Gastrocnemius medialis (tissue), 4 donors: ENCODE measurements at regions not wholly inside any gene's neighbourhood (a gene's known extent, or its start where the extent isn't known, plus 50 kb on each side); places are given as distances from the start of the nearest gene placed in this dataset.
A peak's percentile ranks its signal among the peaks of the same experiment; 100 is the strongest.

Experiments
- ATAC-seq, 2 donors: fragments of 150-250 bp; one replicate each; pipeline ENCODE4 v1.9.1; 2016
- DNase-seq, 2 donors: peaks; one replicate each; pipeline ENCODE4 v3.0.0-alpha.2; 2019
- H3K27ac ChIP-seq, 4 donors: fragments of 200-600 bp; sonication (generic); 1 replicate in 1 of 4; 2 replicates in 3 of 4; pipeline ENCODE4 v1.5.1; 2016 to 2018; ENCODE audit warnings: mild to moderate bottlenecking in 2 of 4, moderate library complexity in 1 of 4
- H3K27me3 ChIP-seq, 3 donors: fragments of 200-600 bp; sonication (generic) in 2 of 3; 1 replicate in 1 of 3; 2 replicates in 2 of 3; pipeline versions ENCODE4 v1.5.1 to v1.6.0; 2016 to 2019; ENCODE audit warnings: mild to moderate bottlenecking in 1 of 3, moderate library complexity in 1 of 3
- H3K36me3 ChIP-seq, 2 donors: fragments of 200-600 bp; sonication (generic) in 1 of 2; one replicate each; pipeline ENCODE4 v1.5.1; 2017 to 2018
- H3K4me1 ChIP-seq, 2 donors: fragments of 200-600 bp; sonication (generic) in 1 of 2; one replicate each; pipeline ENCODE4 v1.5.1; 2016 to 2017; ENCODE audit warnings: mild to moderate bottlenecking in 2 of 2
- H3K4me3 ChIP-seq, 4 donors: fragments of 200-600 bp; sonication (generic) in 3 of 4; 1 replicate in 1 of 4; 2 replicates in 3 of 4; pipeline ENCODE4 v1.5.1; 2016 to 2019; ENCODE audit warnings: mild to moderate bottlenecking in 2 of 4
- H3K9me3 ChIP-seq, 3 donors: fragments of 200-600 bp; sonication (generic) in 2 of 3; 1 replicate in 1 of 3; 2 replicates in 2 of 3; pipeline ENCODE4 v1.5.1; 2016 to 2019
- CTCF ChIP-seq, 5 experiments: fragments of 450-650 bp in 3 of 5; fragments of 200-600 bp in 2 of 5; sonication (generic) in 2 of 5; IDR thresholded peaks in 4 of 5; conservative IDR thresholded peaks in 1 of 5; 1 replicate in 4 of 5; 2 replicates in 1 of 5; pipeline ENCODE4 v1.5.1; 2016 to 2019; ENCODE audit warnings: antibody characterized with exemption in 5 of 5, mild to moderate bottlenecking in 3 of 5, moderate library complexity in 3 of 5
- POLR2A ChIP-seq, 2 donors: fragments of 450-650 bp; IDR thresholded peaks; one replicate each; pipeline ENCODE4 v1.6.1; 2017; ENCODE audit warnings: antibody characterized with exemption in 2 of 2, mild to moderate bottlenecking in 2 of 2, moderate library complexity in 2 of 2
- in situ Hi-C, 4 donors: fragments of 200-750 bp; cut with MboI; loops; one replicate each; pipeline versions ENCODE4 v1.15.0 to v1.8.0; 2017; ENCODE audit warnings: low sequenced_read_pairs in 4 of 4
- intact Hi-C: fragments of 100-400 bp; cut with DNase I; formaldehyde crosslinking; loops from one replicate; pipeline ENCODE4 v1.15.1; 2023; ENCODE audit warnings: low total_unique reads

- TF ChIP-seq CTCF (IDR thresholded peaks at IDR 0.05 in 4 of 5, conservative IDR thresholded peaks at IDR 0.05 in 1 of 5) (no peak), POLR2A (IDR thresholded peaks at IDR 0.05) (no peak)
- Histone ChIP-seq H3K36me3 (no peaks in the 10 kb centered on the region), H3K27me3 (no peaks in the 10 kb centered on the region), H3K4me1 (peaks cover 16 to 19% of the 10 kb centered on the region in 2 donors), H3K27ac (no peak overlapping the region), H3K4me3 (no peak overlapping the region), H3K9me3 (no peaks in the 10 kb centered on the region)
- intact Hi-C loops: no loop called here
- DNase-seq (no peak), ATAC-seq (no peak)
- in situ Hi-C loops: no loop called here
These were observed 150.7 kb upstream of the ZNF462 start for GRCh38 chr9:106712279-106712678.

- Histone ChIP-seq H3K27me3 (no peaks in the 10 kb centered on the region), H3K36me3 (no peaks in the 10 kb centered on the region), H3K4me1 (peaks cover 8 to 16% of the 10 kb centered on the region in 2 donors), H3K27ac (no peak overlapping the region), H3K9me3 (no peaks in the 10 kb centered on the region), H3K4me3 (no peak overlapping the region)
- DNase-seq (no peak), ATAC-seq (no peak)
- TF ChIP-seq POLR2A (IDR thresholded peaks at IDR 0.05) (no peak), CTCF (IDR thresholded peaks at IDR 0.05 in 4 of 5, conservative IDR thresholded peaks at IDR 0.05 in 1 of 5) (no peak)
- intact Hi-C loops (no loop called here), in situ Hi-C loops (no loop called here)
These were observed 149.8 kb upstream of the ZNF462 start for GRCh38 chr9:106713206-106713605.

- no peaks in the 10 kb centered on the region for H3K36me3 ChIP-seq
- ATAC-seq (no peak), DNase-seq (no peak)
- intact Hi-C loops: no loop called here
- H3K4me1 ChIP-seq: peaks cover 0 to 14% of the 10 kb centered on the region in 2 donors
- no peak for TF ChIP-seq CTCF (IDR thresholded peaks at IDR 0.05 in 4 of 5, conservative IDR thresholded peaks at IDR 0.05 in 1 of 5)
- no peak for TF ChIP-seq POLR2A (IDR thresholded peaks at IDR 0.05)
- H3K27me3 ChIP-seq: no peaks in the 10 kb centered on the region
- in situ Hi-C loops: no loop called here
- no peak overlapping the region for H3K4me3 ChIP-seq
- no peaks in the 10 kb centered on the region for H3K9me3 ChIP-seq
- H3K27ac ChIP-seq: no peak overlapping the region
These were observed 146.1 kb upstream of the ZNF462 start for GRCh38 chr9:106716820-106717219.

GRCh38 chr9:106717686-106718085 is 145.3 kb upstream of the ZNF462 start:
- no peak for DNase-seq
- intact Hi-C loops: no loop called here
- no peak for TF ChIP-seq POLR2A (IDR thresholded peaks at IDR 0.05)
- no peak for TF ChIP-seq CTCF (IDR thresholded peaks at IDR 0.05 in 4 of 5, conservative IDR thresholded peaks at IDR 0.05 in 1 of 5)
- Histone ChIP-seq H3K4me3 (no peak overlapping the region), H3K36me3 (no peaks in the 10 kb centered on the region), H3K27ac (no peak overlapping the region), H3K27me3 (no peaks in the 10 kb centered on the region), H3K4me1 (peaks cover 0 to 14% of the 10 kb centered on the region in 2 donors), H3K9me3 (no peaks in the 10 kb centered on the region)
- peak in 1 of 2 donors; percentile 55 for ATAC-seq
- in situ Hi-C loops: no loop called here

GRCh38 chr9:106718936-106719335 is 144.0 kb upstream of the ZNF462 start:
- DNase-seq (no peak), ATAC-seq (peak in 1 of 2 donors; percentile 35)
- Histone ChIP-seq H3K36me3 (no peaks in the 10 kb centered on the region), H3K4me3 (no peak overlapping the region), H3K9me3 (no peaks in the 10 kb centered on the region), H3K4me1 (peaks cover 0 to 14% of the 10 kb centered on the region in 2 donors), H3K27me3 (no peaks in the 10 kb centered on the region), H3K27ac (no peak overlapping the region)
- in situ Hi-C loops (no loop called here), intact Hi-C loops (no loop called here)
- TF ChIP-seq POLR2A (IDR thresholded peaks at IDR 0.05) (no peak), CTCF (IDR thresholded peaks at IDR 0.05 in 4 of 5, conservative IDR thresholded peaks at IDR 0.05 in 1 of 5) (no peak)
